ENCODE measurements at regions not wholly inside any gene's neighbourhood (a gene's known extent, or its start where the extent isn't known, plus 50 kb on each side); places are given as distances from the start of the nearest gene placed in this dataset.

DNA sequence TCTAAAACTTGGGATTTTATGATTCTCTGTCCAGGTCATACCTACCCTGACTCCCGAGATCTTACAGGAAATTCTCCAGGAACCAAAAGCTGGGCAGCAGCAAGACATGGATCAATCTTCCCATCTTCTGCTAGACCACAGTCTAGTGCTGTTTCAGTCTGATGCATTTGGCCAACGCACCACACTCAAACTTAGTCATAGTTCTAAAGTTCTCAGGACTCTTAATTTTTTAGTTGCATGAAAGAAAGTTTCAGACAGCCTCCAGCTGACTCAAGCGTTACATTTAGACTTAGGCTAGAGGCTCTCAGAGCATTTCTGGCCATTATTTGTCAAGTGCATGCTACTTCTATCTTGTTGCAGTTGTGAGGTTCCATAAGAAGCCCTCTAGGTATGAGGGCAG, 230.1 kb upstream of the CCDC150 start:
- Histone ChIP-seq H3K27ac (no peak overlapping the region), H3K27me3 (replicated peaks; ENCODE audit: insufficient read depth) (no peaks in the 10 kb centered on the region), H3K36me3 (no peaks in the 10 kb centered on the region), H3K9me3 (no peaks in the 10 kb centered on the region), H3K4me3 (no peak overlapping the region), H3K4me1 (replicated peaks) (no peaks in the 10 kb centered on the region)
- intact Hi-C loops (cut with DNase I): no loop called here
- DNase-seq (ENCODE audit: low spot score): no peak
- TF ChIP-seq POLR2AphosphoS5 (IDR thresholded peaks at IDR 0.05) (no peak), CTCF (IDR thresholded peaks at IDR 0.05) (no peak), POLR2A (IDR thresholded peaks at IDR 0.05) (no peak)
- 88% methylated on average over 3 of the region's 3 CpGs for WGBS

DNA sequence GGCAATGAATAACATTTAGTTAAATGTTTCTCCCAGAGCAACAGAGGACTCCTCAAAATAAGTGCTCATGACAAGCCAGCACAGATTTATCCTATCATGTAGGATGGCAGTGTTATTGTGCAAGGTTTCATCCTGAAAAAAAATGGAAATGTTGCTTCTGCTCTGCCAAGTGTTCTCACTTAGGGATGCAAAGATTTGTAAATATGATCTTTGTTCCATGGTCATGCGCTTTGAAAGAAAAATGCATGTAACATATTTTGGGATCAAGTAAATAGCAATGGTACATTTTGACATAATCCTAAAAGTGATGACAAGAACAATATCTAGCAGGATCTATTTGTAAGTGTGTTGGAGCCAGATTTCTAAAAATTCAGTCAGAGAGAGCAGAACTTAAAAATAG, 229.5 kb upstream of the CCDC150 start:
- H3K4me1 ChIP-seq (replicated peaks): no peaks in the 10 kb centered on the region
- H3K9me3 ChIP-seq: no peaks in the 10 kb centered on the region
- intact Hi-C loops (cut with DNase I): no loop called here
- no peak for TF ChIP-seq CTCF (IDR thresholded peaks at IDR 0.05)
- no peak for TF ChIP-seq POLR2A (IDR thresholded peaks at IDR 0.05)
- TF ChIP-seq POLR2AphosphoS5 (IDR thresholded peaks at IDR 0.05): no peak
- 83% methylated on average over 1 of the region's 1 CpG for WGBS
- H3K27ac ChIP-seq: no peak overlapping the region
- H3K27me3 ChIP-seq (replicated peaks; ENCODE audit: insufficient read depth): no peaks in the 10 kb centered on the region
- H3K36me3 ChIP-seq: no peaks in the 10 kb centered on the region
- no peak overlapping the region for H3K4me3 ChIP-seq
- no peak for DNase-seq (ENCODE audit: low spot score)

DNA sequence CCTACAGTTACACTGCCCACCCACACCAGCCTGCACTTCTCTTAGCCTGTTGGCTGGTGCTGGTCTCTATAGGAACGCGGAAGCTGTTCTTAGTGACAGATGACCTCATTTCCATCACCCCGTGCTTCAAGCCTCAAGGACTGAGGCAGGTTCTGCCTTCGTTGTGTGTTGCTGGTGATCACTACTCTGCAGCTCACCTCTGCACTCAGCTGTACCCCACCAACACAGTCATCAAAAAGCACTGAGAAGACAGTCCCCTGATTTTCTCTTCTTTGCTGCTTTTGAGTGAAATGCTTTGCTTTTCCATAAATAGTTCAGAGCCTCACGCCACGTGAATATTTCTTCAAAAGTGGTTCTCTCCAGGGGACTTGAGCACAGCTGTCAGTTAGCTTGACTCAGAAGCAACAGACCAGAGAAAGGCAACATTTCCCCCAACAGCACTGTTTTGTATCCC, 225.7 kb upstream of the CCDC150 start:
- DNase-seq (ENCODE audit: low spot score): no peak
- Histone ChIP-seq H3K4me3 (no peak overlapping the region), H3K27me3 (replicated peaks; ENCODE audit: insufficient read depth) (no peaks in the 10 kb centered on the region), H3K4me1 (replicated peaks) (no peaks in the 10 kb centered on the region), H3K27ac (no peak overlapping the region), H3K9me3 (no peaks in the 10 kb centered on the region), H3K36me3 (no peaks in the 10 kb centered on the region)
- WGBS: 74% methylated on average over 6 of the region's 6 CpGs
- TF ChIP-seq CTCF (IDR thresholded peaks at IDR 0.05) (no peak), POLR2AphosphoS5 (IDR thresholded peaks at IDR 0.05) (no peak), POLR2A (IDR thresholded peaks at IDR 0.05) (no peak)
- intact Hi-C loops (cut with DNase I): no loop called here

DNA sequence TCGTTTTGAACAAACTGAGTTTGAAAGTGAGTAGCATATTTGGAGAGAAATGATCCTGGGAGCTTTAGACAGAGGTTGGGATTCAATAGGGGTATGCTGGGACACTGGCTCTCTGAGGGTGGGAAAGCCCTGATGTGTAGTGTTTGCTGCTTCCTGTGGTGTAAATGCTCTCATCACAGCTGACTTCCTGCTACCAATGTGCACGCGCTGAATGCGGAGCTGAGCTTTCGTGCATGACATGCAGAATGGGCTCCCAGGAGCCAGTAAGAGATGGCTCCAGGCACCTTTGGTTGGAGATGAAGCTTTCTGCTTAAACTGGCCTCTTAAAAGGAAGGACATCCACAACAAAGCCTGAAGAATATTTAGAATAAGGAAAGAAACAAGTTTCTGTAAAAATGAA, 224.1 kb upstream of the CCDC150 start:
- no peaks in the 10 kb centered on the region for H3K4me1 ChIP-seq (replicated peaks)
- DNase-seq (ENCODE audit: low spot score): no peak
- no peaks in the 10 kb centered on the region for H3K9me3 ChIP-seq
- intact Hi-C loops (cut with DNase I): no loop called here
- no peaks in the 10 kb centered on the region for H3K27me3 ChIP-seq (replicated peaks; ENCODE audit: insufficient read depth)
- no peak overlapping the region for H3K4me3 ChIP-seq
- H3K27ac ChIP-seq: no peak overlapping the region
- TF ChIP-seq CTCF (IDR thresholded peaks at IDR 0.05): no peak
- no peak for TF ChIP-seq POLR2A (IDR thresholded peaks at IDR 0.05)
- no peak for TF ChIP-seq POLR2AphosphoS5 (IDR thresholded peaks at IDR 0.05)
- no peaks in the 10 kb centered on the region for H3K36me3 ChIP-seq
- WGBS: 66% methylated on average over 5 of the region's 5 CpGs

DNA sequence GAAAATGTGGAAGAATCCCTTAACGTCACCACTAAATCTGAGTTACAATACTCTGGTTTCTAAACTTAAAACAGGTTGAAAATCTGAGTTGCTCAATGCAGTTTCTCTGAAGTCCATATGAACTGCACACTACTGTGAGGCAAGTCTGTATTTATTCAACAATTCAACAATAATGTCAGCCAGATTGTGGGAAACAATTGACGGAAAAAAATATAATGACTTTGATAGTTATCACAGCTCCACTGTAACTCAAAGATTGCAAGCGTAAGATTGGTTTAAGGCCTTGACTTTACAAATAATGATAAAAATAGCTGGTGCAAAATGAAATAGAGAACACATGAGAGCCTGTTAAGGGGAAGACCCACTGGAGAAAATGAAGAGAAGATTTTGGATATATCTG, 219.4 kb upstream of the CCDC150 start:
- TF ChIP-seq CTCF (IDR thresholded peaks at IDR 0.05) (no peak), POLR2AphosphoS5 (IDR thresholded peaks at IDR 0.05) (no peak), POLR2A (IDR thresholded peaks at IDR 0.05) (no peak)
- no peaks in the 10 kb centered on the region for H3K9me3 ChIP-seq
- H3K4me3 ChIP-seq: no peak overlapping the region
- H3K36me3 ChIP-seq: no peaks in the 10 kb centered on the region
- intact Hi-C loops (cut with DNase I): no loop called here
- DNase-seq (ENCODE audit: low spot score): no peak
- 75% methylated on average over 3 of the region's 3 CpGs for WGBS
- no peaks in the 10 kb centered on the region for H3K4me1 ChIP-seq (replicated peaks)
- H3K27ac ChIP-seq: no peak overlapping the region
- no peaks in the 10 kb centered on the region for H3K27me3 ChIP-seq (replicated peaks; ENCODE audit: insufficient read depth)
